ENCODE measurements at regions not wholly inside any gene's neighbourhood (a gene's known extent, or its start where the extent isn't known, plus 50 kb on each side); places are given as distances from the start of the nearest gene placed in this dataset.

DNA sequence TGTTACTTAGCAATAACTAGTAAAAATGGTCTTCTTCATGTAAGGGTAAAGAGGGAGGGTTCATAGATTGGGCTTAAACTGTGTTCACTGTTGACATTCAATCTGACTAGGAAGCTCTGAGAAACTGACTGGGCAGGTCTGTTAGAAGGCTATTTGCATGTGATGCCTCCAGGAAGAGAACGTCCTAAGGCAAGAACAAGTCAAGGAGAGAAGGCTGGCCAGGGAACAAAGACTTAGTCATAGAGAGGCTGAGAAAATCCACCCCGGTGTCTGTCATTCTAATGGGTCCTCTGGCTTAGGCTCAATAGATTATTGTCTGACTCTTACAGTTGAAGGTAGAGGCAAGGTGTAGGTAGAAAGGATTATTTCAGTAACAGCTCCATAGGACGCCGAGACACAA is 50.3 kb upstream of the CD44 start:
- TF ChIP-seq TEAD4 (CRISPR knock-in tag; IDR thresholded peaks at IDR 0.05), result no peak
- TF ChIP-seq, protein P1, sequence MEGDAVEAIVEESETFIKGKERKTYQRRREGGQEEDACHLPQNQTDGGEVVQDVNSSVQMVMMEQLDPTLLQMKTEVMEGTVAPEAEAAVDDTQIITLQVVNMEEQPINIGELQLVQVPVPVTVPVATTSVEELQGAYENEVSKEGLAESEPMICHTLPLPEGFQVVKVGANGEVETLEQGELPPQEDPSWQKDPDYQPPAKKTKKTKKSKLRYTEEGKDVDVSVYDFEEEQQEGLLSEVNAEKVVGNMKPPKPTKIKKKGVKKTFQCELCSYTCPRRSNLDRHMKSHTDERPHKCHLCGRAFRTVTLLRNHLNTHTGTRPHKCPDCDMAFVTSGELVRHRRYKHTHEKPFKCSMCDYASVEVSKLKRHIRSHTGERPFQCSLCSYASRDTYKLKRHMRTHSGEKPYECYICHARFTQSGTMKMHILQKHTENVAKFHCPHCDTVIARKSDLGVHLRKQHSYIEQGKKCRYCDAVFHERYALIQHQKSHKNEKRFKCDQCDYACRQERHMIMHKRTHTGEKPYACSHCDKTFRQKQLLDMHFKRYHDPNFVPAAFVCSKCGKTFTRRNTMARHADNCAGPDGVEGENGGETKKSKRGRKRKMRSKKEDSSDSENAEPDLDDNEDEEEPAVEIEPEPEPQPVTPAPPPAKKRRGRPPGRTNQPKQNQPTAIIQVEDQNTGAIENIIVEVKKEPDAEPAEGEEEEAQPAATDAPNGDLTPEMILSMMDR (IDR thresholded peaks at IDR 0.05), result no peak
